ENCODE measurements at regions not wholly inside any gene's neighbourhood (a gene's known extent, or its start where the extent isn't known, plus 50 kb on each side); places are given as distances from the start of the nearest gene placed in this dataset.

DNA sequence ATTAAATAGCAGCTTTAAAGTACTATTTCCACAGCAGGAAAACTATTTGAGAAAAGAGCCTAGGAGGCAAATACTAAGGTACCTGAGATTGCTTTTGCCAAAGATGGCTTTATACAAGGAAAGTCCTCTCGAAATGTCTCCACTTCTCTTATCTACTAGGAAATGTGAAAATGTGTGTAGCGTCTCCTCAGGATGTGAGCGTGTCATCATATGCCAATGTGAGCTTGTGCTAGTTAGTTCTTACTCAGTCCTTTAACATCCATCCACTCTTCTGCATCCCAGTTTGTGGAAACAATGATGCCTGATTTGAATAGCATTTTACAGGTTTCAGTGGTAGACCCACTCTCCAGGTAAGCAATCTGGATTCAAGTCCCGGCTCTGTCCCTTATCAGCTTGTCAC is 421.0 kb downstream of the DYNC2H1 start:
- DNase-seq, result no peak

DNA sequence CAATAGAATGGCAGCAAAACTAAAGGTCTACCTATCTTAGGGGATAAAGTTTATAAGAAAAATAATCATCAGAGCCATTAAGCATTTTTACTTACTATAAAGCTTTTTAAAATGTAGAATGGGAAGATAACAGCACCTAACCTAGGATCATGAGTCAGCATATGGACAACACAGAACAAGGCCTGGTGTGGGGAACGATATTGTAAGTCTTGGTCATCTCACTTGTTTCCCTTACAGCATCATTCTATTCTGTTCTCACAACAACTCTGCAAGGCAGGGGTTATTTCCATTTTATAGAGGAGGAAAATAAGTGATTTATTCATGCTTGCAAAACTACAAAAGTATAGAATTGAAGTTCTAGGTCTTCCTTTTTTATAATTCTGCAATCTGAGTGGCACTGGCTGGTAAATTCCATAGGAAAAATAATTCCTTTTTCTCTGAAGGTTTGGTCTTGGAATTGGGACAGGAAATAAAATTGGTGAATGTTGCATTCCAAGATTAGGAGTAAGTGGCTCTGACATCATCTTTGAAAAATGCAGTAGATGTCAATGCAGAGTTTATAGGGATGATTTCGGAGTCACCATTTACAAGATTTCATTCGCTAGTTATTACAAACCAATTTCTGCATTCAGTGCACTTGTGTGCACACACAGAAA is 423.0 kb downstream of the DYNC2H1 start:
- no peak for DNase-seq

DNA sequence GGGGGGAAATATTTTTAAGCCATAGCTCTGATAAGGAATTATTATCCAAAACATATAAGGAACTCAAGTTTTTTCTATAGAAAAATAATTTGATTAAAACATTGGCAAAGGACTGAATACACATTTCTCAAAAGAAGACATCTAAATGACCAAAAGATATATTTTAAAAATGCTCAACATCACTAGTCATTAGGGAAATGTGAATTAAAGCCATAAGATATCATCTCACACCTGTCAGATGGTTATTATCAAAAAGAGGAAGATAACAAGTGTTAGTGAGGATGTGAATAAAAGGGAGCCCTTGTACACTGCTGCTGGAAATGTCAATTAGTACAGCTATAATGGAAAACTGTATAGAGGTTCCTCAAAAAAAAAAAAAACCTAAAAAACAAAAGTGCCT is 425.0 kb downstream of the DYNC2H1 start:
- DNase-seq, result no peak

DNA sequence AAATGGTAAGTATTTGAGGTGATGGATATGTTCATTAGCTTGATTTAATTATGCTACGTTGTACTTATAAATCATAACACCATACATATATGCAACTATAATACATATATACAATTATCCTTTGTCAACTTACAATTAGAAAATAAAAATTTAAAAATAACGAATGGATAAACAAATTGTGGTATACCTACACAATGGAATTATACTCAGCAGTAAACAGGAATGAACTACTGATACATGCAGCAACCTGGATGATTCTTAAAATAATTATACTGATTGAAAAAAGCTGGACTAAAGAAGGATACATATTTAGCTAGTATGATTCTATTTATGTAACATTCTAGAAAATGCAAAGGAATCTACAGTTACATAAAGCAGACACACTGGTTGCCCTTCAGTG is 425.7 kb downstream of the DYNC2H1 start:
- no peak for DNase-seq

DNA sequence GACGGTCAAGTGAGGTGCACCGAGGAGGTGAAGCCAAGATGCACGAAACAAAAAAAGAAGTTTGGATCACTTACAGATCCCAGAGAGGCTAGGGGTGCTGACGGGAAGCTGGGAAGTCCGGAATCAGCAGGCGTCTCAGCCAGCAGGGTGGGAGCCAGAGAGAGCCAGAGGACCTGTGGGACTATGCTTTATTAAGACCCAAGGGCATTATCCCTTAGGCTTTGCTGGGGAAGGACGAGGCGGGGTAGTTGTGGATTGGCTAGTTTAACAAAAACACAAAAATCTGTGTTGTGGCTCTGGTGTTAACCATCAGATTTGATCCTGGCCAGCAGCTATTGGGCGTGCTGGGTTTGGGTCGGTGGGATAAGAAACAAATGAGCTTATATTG is 427.1 kb downstream of the DYNC2H1 start:
- no peak for DNase-seq

DNA sequence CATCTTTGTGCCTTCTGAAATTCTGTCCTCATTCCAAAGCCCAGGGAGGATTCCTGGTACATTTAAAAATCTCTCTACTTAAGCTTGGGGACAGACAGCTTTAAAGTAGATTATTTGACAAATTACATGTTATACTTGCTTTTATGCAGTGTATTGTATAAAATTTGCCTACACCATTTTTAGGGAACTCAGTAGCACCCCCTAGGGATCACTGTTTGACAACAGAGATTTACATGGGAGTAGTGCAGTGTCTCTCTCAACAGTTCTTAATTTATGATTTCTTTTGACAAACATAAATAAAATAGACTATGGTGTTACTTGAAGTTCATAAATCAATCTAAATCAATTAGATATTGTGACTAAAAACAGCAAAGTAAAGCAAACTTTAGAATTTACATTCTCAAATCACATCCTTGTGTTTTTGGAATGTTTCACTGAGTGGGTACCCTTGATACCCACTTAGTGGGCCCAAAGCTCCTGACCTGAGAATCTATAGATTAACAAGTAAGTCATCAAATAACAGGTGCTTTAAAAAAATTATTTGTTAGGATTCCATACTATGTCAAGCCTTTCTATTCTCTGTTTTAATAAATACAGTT is 428.8 kb downstream of the DYNC2H1 start:
- no peak for DNase-seq

DNA sequence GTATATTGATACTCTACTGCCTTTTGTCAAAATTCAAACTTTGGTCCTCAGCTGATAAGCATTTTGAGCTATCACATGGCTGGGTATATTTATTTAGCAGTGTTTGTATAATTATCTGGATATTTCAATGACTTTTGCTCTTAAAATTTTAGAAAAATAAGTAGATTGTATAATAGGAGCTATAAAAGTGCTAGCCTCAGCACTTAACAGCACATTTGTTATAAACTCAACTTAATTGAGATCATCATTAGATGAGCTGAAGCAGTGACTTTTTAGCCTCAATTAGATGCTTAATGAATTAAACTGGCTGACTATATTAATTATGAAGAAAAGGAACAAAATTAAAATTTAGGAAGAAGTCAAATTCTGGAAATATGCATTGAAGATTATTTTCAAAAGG is 429.9 kb downstream of the DYNC2H1 start:
- no peak for DNase-seq

DNA sequence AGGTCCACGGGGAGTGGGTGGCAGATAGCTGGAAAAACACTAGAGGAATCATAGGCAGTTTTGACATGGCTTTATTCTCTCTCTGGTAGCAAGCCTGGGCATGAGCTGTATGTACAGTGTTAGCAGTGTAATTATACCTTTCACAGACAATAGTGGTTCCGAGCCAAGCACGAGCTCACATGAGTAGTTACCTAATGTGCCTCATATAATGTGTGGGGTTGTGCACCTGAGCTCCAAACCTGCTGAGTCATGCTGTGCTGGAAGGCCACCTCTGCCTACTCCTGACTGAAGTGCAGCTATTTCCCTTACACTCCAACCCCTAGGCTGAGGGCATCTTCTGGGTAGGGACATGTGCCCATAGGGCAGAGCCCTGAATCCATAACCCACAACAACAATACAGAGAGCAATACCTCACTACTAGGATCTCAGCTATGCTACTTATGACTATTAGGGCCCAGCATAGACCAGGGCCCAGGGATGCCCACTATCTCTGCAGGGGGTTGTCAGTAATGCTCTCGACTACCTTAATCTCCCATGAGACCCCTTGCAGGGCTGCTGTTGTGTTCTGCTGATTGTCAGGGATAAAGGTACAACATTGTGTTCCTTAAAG is 432.1 kb downstream of the DYNC2H1 start:
- DNase-seq, result no peak

DNA sequence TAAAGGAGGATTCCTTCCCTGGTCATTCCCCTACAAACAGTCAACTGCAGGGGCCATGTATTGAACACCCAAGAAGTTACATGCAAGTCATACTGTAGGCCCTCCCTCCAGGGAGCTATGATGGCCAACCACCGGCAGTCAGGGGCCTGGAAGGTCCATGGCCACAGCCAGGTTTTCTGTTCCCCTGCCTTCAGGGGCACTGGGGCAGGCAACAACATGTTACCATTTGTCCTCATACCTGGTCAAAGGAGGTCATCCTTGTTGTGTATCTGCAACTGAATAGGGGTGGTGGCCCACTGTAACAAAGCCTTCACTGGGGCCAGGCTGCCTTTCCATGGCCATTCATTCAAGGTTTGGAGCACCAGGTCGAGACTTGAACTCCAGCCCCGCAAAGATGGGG is 433.6 kb downstream of the DYNC2H1 start:
- no peak for DNase-seq

DNA sequence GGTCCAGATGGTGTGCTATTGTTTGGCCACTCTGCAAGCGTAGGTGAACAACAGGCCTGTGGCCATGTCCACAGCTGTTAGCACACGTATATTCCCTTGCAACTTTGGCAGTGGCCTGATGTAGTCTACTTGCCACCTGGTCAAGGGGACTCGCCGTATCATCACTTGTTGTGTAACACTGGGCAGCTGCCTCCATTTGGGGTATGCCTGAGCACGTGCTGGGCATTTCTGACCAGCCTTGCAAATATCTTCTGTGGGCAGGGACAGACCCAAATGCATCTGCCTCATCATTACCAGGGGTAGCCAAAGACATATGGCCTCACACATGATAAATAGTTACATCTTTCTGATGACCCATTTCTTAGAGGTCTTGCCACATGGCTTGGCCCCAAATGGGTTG is 434.2 kb downstream of the DYNC2H1 start:
- no peak for DNase-seq

DNA sequence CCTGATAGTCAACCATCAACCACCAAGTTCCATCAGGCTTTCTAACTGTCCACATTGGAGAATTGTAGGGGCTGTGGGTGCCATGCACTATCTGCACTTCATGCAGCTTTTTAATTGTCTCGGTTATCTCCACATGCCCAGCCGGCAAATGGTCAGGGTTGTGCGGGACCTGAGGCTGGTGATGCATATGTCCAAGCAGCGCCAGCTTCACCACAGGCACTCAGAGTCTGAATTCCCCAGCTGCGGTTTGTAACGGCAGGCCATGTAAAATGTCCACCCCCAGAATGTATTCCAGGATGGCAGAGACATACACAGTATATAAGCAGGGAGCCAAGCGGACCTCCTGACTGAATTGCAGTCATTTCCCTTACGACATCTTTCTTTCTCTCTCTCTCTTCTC is 435.6 kb downstream of the DYNC2H1 start:
- no peak for DNase-seq

DNA sequence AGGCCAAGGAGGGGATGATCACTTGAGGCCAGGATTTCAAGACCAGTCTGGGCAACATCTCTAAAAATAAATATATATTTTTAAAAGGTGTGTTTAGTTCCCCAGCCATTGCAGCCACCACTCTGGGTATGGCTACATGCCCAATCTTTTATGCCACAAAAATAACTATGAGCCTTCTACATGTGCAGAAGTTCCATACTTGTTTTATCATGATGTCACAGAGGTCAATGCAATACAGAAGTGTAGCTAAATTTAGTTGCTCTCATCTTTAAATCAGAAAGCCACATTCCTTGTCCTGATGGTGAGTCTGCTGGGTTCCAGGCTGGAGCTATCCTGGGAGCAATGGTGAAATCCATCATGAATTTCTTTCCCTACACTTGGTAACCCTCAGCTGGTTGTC is 436.3 kb downstream of the DYNC2H1 start:
- no peak for DNase-seq

DNA sequence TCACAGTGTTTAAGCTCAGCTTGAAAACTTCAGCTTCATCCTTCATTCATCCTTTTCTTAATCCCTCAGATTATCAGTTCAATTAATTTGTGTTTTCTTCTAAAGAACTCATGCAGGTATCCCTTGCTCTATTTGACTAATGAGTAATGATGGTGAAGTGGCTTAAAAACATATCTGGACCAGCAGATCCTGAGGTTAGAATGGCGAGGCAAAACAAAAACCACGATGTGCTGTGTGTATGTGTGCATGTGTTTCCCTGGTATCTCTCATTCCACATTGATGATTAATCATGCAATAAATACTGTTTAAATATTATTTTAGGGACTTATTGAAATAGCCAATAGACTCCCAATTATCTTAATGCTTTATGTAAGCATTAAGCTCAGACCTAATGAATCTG is 437.0 kb downstream of the DYNC2H1 start:
- DNase-seq, result no peak

DNA sequence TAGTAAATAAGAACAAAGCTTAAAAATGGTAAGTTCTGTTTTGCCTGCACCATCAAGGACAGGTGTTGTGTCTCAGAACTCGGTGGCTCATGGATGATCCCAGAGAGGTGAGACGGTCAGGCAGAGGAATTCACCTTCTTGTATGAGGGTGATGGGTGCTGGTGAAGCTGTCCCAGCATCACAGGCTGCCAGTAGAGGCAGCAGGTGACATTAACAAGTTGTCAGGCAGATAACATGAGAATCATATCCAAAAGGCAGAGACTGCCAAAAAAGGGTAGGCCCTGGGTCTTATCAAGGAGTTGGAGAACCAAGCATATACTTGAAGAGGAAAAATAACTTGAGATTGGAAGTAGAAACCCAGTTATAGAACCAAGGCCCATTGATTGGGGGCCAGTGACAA is 437.8 kb downstream of the DYNC2H1 start:
- DNase-seq, result no peak

DNA sequence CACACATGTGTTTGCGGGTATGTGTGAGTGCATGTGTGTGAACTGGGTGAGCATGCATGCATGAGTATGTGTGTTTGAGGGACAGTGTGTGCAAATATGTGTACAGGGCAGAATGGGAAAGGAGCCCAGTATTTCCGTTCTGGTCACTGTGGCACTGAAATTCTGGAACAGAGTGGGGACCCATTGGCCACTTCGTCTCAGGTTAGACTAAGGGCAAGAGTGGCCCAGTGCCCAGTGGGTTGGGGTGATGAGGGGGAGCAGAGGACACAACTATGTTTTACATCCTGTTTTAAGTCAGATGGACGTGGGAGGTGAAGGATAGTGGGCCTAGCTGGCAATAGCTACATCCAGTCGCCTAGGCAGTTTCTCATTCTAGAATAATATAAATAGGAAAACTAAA is 438.5 kb downstream of the DYNC2H1 start:
- no peak for DNase-seq

DNA sequence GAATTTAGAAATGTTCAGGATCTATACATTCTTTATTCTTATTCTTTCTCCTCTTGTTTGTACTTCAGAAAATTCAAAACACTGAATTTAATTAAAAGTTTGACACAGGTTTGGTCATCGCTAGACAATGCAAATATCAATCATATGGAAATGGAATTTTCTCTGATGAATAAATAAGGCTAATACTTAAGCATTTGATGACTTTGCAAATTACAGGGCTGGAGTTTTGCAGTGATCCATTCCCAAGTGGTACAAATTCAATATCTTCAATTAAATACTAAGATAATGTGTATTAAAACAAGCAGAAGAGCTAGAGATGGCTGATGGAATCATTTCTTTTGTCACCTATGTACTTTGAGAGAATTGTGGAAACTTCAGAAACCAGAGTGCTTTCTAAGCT is 439.6 kb downstream of the DYNC2H1 start:
- no peak for DNase-seq

DNA sequence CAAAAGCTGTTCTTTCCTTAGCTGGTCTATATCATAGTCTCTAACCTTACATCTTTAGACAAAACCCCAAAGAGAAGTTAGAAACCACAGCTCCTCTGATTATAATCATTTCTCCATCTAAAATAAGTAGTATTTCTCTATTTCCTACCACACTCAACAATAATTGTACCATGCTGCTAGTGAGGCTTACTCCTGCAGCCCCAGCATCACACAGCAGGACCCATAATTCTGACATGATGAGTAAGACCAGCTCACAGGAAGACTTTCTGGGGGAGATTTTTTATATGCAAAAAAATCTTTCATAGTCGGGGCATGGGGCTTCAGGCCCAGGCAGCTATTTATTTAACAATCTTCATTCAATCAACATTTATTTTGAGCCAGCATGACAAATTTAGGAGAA is 441.6 kb downstream of the DYNC2H1 start:
- DNase-seq, result no peak

DNA sequence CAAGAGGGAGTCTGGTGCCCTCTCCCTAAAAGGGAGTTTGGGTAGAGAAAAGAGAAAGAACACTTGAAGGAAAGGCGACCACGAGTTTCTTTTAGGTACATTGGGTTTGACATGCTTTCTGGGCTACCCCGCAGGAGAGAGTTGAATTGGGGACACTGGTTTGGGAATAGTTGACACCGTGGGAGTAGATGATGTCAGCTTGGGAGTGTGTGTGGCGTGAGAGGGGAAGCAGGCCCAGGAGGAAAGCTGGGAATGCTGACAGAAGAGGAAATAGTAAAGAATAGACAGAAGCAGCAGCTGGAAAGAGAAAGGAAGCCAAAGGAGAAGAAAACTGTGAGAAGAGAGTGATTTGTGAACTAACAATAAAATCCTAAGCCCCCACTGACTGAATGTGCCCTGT is 442.9 kb downstream of the DYNC2H1 start:
- DNase-seq, result no peak

DNA sequence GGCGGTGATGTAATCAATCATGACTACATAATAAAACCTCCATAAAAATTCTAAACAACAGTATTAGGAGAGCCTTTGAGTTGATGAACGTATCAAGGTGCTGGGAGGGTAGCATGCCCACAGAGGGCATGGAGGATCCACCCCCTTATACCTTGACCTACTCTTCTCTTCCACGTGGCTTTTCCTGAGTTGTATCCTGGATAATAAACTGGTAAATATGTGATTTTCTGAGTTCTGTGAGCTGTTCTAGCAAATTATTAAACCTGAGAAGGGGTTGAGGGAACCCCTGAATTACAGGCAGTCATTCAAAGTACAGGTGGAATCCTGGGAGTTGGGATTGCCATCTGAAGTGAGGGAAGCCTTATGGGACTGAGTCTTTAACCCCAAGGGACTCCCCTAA is 446.9 kb downstream of the DYNC2H1 start:
- no peak for DNase-seq

DNA sequence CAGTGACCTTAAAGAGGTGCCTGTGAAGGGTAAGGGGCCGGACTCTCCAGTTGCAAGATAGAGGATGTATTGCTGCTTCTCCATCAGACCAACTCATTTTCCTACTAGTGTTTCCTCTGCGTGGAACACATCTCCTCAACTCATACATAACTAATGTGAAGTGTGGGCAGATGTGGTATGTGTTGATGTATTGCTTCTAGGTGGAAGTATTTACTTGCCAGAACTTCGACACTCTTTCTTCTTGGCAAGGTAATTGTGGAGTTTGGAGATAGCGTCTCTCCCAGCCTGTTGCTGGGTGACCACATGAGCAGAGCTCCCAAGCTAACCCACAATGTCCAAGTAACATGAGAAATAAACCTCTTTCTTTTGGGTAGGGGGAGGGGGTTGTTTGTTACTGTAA is 456.9 kb downstream of the DYNC2H1 start:
- DNase-seq, result no peak

DNA sequence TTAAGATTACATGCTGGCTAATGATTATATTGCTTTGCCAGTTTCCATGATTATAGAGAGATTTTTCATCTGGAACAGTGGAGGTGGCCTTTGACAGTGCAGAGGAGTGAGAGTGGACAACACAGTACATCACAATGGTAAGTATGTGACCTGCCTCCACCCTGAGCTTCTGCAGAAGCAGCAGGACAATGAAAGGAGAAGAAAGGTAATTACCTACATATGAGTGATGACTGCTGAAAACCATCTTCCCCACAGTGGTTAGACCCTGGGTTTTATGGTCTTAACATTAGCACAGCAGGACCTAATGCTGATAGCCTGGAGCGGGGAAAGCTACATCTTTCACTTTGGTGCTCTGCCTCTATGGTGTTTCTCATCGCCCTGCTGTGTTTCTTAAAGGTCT is 454.7 kb upstream of the DDI1 start:
- no peak for DNase-seq

DNA sequence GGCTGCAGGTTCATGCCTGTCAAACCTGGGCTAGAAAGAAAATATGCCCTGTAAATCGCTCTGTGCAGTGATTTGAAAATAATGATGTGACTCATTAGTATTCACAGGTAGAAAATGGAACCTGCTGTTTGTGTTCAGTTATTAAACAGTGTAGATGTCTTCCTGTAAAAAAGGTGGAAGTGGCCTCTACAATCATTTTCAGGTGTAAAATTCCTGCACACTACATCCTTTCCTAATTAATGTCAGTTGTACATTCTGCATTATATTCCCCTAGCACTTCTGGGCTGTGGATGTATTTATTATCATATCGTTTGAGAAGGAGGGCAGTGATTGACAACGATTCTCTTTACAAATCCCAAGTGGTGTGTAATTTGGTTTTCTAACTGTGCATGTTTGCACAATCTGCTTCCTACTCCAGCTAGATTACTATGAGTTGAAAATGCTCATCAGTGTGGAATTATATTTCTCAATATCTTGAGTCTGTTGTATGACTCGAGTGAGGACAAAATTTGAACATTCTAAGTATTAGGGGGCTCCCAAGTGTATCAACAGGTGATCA is 454.0 kb upstream of the DDI1 start:
- no peak for DNase-seq

DNA sequence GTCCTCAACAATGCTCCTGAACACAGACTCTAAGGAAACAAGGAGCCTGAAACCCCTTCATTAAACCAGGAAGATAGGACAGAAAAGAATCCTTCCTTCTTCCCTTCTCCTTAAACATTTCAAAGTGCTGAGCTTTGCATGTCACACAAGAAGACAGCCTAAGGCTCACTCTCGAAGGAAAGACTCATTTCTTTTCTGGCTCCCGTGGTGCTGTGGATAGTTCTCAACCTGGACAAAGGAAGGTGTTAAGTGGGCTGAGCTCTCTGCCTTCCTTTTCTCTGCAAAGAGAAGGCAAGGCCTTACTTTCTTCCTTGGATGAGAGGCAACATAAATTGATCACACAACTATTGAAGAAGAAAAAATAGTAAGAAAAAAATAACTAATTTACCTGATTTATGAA is 452.4 kb upstream of the DDI1 start:
- DNase-seq, result no peak

DNA sequence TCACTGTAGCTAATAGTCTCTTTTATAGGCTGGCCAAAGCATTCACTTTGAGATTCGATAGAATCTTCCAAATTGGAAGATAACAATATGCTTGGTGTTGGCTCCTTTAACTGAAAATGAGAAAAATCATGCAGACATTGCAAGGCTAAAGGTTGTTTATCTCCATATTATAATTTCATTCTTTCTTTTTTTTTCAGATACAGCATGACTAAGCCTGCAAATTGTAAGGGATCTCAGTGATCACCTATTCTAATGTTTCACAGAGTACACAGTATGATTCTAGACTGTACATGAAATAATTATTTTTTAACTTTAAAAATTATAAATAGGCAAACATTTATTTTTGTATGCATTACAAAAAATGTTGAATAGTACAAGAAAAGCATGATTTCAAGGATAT is 451.7 kb upstream of the DDI1 start:
- no peak for DNase-seq

DNA sequence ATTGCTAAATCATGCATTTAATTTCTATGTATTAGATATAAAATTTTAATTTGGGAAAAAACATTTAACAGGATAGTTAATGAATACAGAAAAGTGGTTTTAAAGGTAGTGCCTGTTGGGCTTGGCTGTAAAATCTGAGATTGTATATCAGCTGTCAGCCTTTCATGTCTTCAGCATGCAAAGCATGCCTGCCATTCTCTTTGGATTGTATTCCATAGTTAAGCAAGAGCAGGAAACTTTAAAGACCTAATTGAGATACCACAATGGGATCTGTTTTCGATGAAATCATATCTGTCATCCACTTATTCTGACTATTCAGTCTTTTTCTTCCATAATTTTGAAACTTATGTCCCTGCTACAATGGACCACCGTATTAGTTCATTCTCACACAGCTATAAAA is 451.0 kb upstream of the DDI1 start:
- DNase-seq, result no peak

All from NCI-H510A (cell line).